ENCODE measurements at regions not wholly inside any gene's neighbourhood (a gene's known extent, or its start where the extent isn't known, plus 50 kb on each side); places are given as distances from the start of the nearest gene placed in this dataset.

DNA sequence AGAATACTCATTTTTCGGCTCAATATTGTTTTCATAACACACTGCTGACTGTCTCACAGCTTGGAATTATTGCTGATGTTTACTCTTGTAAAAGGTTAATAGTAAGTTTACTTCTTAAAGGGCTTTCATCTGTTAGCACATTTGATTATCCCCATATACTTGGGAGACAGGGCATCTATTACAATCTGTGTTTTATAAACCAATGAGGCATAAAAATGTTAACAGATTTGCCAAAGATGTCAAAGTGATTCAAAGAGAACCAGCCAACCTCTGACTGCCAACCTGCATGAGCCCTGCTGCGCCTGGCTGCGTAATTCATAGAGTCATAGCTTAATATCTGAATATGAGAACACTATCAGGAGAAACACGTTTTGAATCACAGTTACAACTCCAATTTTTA lies 665.6 kb downstream of the TRIML1 start:
- TF ChIP-seq CTCF (IDR thresholded peaks at IDR 0.05; ENCODE audit: low read length) (no peak), EZH2 (optimal IDR thresholded peaks at IDR 0.05; ENCODE audit: low read depth, low read length) (no peak)
